H7 (cell line): ENCODE measurements at regions not wholly inside any gene's neighbourhood (a gene's known extent, or its start where the extent isn't known, plus 50 kb on each side); places are given as distances from the start of the nearest gene placed in this dataset.

Source experiments
- DNase-seq: peaks from one replicate; pipeline ENCODE4 v3.0.0; 2012
- H3K27me3 ChIP-seq: 2 replicates; pipeline ENCODE4 v1.6.0; 2011; ENCODE audit warnings: mild to moderate bottlenecking, low read length; ENCODE audit not compliant: control insufficient read depth, insufficient read depth
- H3K36me3 ChIP-seq: replicated peaks from 2 replicates; pipeline ENCODE4 v1.5.1; 2011; ENCODE audit warnings: low read length; ENCODE audit not compliant: control insufficient read depth, insufficient read depth
- H3K4me3 ChIP-seq: 2 replicates; pipeline ENCODE4 v1.5.1; 2011; ENCODE audit warnings: low read depth, mild to moderate bottlenecking, control low read depth, low read length, moderate library complexity; ENCODE audit not compliant: insufficient read depth

GRCh38 chr13:65629926-65630325, 1600.2 kb downstream of the PCDH9 start:
- H3K36me3 ChIP-seq = no peaks in the 10 kb centered on the region
- no peak overlapping the region for H3K4me3 ChIP-seq
- H3K27me3 ChIP-seq = no peaks in the 10 kb centered on the region
- no peak for DNase-seq

- no peak overlapping the region for H3K4me3 ChIP-seq
- H3K27me3 ChIP-seq = no peaks in the 10 kb centered on the region
- H3K36me3 ChIP-seq = no peaks in the 10 kb centered on the region
- no peak for DNase-seq
Measured at GRCh38 chr13:65623148-65623547, 1607.0 kb downstream of the PCDH9 start.

- no peaks in the 10 kb centered on the region for H3K27me3 ChIP-seq
- no peak overlapping the region for H3K4me3 ChIP-seq
- H3K36me3 ChIP-seq = no peaks in the 10 kb centered on the region
- DNase-seq = no peak
Measured at GRCh38 chr13:65615506-65615905, 1614.6 kb downstream of the PCDH9 start.

- no peak overlapping the region for H3K4me3 ChIP-seq
- no peaks in the 10 kb centered on the region for H3K36me3 ChIP-seq
- peak; percentile 1 for DNase-seq
- no peaks in the 10 kb centered on the region for H3K27me3 ChIP-seq
Measured at GRCh38 chr13:65613004-65613403, 1617.1 kb downstream of the PCDH9 start.

GRCh38 chr13:65609350-65609749, 1620.8 kb downstream of the PCDH9 start:
- DNase-seq = no peak
- Histone ChIP-seq H3K27me3 (no peaks in the 10 kb centered on the region), H3K4me3 (no peak overlapping the region), H3K36me3 (no peaks in the 10 kb centered on the region)

- DNase-seq = no peak
- Histone ChIP-seq H3K27me3 (no peaks in the 10 kb centered on the region), H3K4me3 (no peak overlapping the region), H3K36me3 (no peaks in the 10 kb centered on the region)
Measured at GRCh38 chr13:65606622-65607021, 1623.5 kb downstream of the PCDH9 start.

GRCh38 chr13:65605396-65605795, 1624.7 kb downstream of the PCDH9 start:
- Histone ChIP-seq H3K4me3 (no peak overlapping the region), H3K27me3 (no peaks in the 10 kb centered on the region), H3K36me3 (no peaks in the 10 kb centered on the region)
- DNase-seq = no peak

- Histone ChIP-seq H3K36me3 (no peaks in the 10 kb centered on the region), H3K27me3 (no peaks in the 10 kb centered on the region), H3K4me3 (no peak overlapping the region)
- DNase-seq = no peak
Measured at GRCh38 chr13:65603160-65603559, 1627.0 kb downstream of the PCDH9 start.

- DNase-seq = no peak
- no peak overlapping the region for H3K4me3 ChIP-seq
- no peaks in the 10 kb centered on the region for H3K27me3 ChIP-seq
- no peaks in the 10 kb centered on the region for H3K36me3 ChIP-seq
Measured at GRCh38 chr13:65601855-65602254, 1628.3 kb downstream of the PCDH9 start.

- DNase-seq = no peak
- H3K36me3 ChIP-seq = no peaks in the 10 kb centered on the region
- no peaks in the 10 kb centered on the region for H3K27me3 ChIP-seq
- no peak overlapping the region for H3K4me3 ChIP-seq
Measured at GRCh38 chr13:65600702-65601101, 1629.4 kb downstream of the PCDH9 start.

GRCh38 chr13:65597839-65598818, 1632.0 kb downstream of the PCDH9 start:
- no peak overlapping the region for H3K4me3 ChIP-seq
- no peak for DNase-seq
- H3K27me3 ChIP-seq = no peaks in the 10 kb centered on the region
- no peaks in the 10 kb centered on the region for H3K36me3 ChIP-seq

GRCh38 chr13:65595916-65596315, 1634.2 kb downstream of the PCDH9 start:
- no peaks in the 10 kb centered on the region for H3K36me3 ChIP-seq
- H3K4me3 ChIP-seq = no peak overlapping the region
- H3K27me3 ChIP-seq = no peaks in the 10 kb centered on the region
- no peak for DNase-seq

- no peak overlapping the region for H3K4me3 ChIP-seq
- no peaks in the 10 kb centered on the region for H3K36me3 ChIP-seq
- no peaks in the 10 kb centered on the region for H3K27me3 ChIP-seq
- no peak for DNase-seq
Measured at GRCh38 chr13:65594298-65594781, 1635.8 kb downstream of the PCDH9 start.

- H3K27me3 ChIP-seq = no peaks in the 10 kb centered on the region
- no peak overlapping the region for H3K4me3 ChIP-seq
- no peak for DNase-seq
- no peaks in the 10 kb centered on the region for H3K36me3 ChIP-seq
Measured at GRCh38 chr13:65593298-65593874, 1636.8 kb downstream of the PCDH9 start.

- H3K27me3 ChIP-seq = no peaks in the 10 kb centered on the region
- no peak overlapping the region for H3K4me3 ChIP-seq
- no peaks in the 10 kb centered on the region for H3K36me3 ChIP-seq
- no peak for DNase-seq
Measured at GRCh38 chr13:65592731-65593130, 1637.4 kb downstream of the PCDH9 start.
